Hematopoietic multipotent progenitor cell treated with erythropoietin and hydrocortisone succinate and interleukin-3 and kit ligand, for 8 days (in vitro differentiated cells): ENCODE measurements at regions not wholly inside any gene's neighbourhood (a gene's known extent, or its start where the extent isn't known, plus 50 kb on each side); places are given as distances from the start of the nearest gene placed in this dataset.
"Not testable (repeated sequence)": the region's sequence is repeated elsewhere in the genome, so short reads cannot be mapped to it uniquely, and the experiment has no call there.

Source experiments
- DNase-seq: peaks from one replicate; pipeline ENCODE4 v3.0.0-alpha.2; 2015

GRCh38 chr6:14294270-14294951 is 176.8 kb downstream of the CD83 start:
- no peak for DNase-seq

GRCh38 chr6:14296698-14297097 is 179.1 kb downstream of the CD83 start:
- not testable (repeated sequence) for DNase-seq

- not testable (repeated sequence) for DNase-seq
Observed at GRCh38 chr6:14297118-14297517, 179.5 kb downstream of the CD83 start.

- not testable (repeated sequence) for DNase-seq
Observed at GRCh38 chr6:14300189-14300588, 182.6 kb downstream of the CD83 start.

- DNase-seq: not testable (repeated sequence)
Observed at GRCh38 chr6:14300721-14301120, 183.1 kb downstream of the CD83 start.

- DNase-seq: not testable (repeated sequence)
Observed at GRCh38 chr6:14301477-14301876, 183.9 kb downstream of the CD83 start.

GRCh38 chr6:14305131-14305530 is 187.6 kb downstream of the CD83 start:
- DNase-seq: no peak

- no peak for DNase-seq
Observed at GRCh38 chr6:14305624-14306023, 188.1 kb downstream of the CD83 start.

- no peak for DNase-seq
Observed at GRCh38 chr6:14306151-14306906, 188.8 kb downstream of the CD83 start.

- no peak for DNase-seq
Observed at GRCh38 chr6:14309516-14309915, 191.9 kb downstream of the CD83 start.

GRCh38 chr6:14309951-14310445 is 192.4 kb downstream of the CD83 start:
- no peak for DNase-seq

- no peak for DNase-seq
Observed at GRCh38 chr6:14310960-14311359, 193.4 kb downstream of the CD83 start.

GRCh38 chr6:14312587-14312986 is 195.0 kb downstream of the CD83 start:
- no peak for DNase-seq

GRCh38 chr6:14313248-14313647 is 195.7 kb downstream of the CD83 start:
- no peak for DNase-seq

GRCh38 chr6:14315353-14315752 is 197.8 kb downstream of the CD83 start:
- DNase-seq: no peak

- no peak for DNase-seq
Observed at GRCh38 chr6:14316651-14317386, 199.2 kb downstream of the CD83 start.

- DNase-seq: no peak
Observed at GRCh38 chr6:14317387-14317970, 199.9 kb downstream of the CD83 start.

GRCh38 chr6:14320332-14320731 is 202.8 kb downstream of the CD83 start:
- no peak for DNase-seq

GRCh38 chr6:14321992-14322772 is 204.6 kb downstream of the CD83 start:
- no peak for DNase-seq

- DNase-seq: no peak
Observed at GRCh38 chr6:14322841-14323240, 205.3 kb downstream of the CD83 start.

- DNase-seq: no peak
Observed at GRCh38 chr6:14326774-14327173, 209.2 kb downstream of the CD83 start.

- DNase-seq: no peak
Observed at GRCh38 chr6:14328163-14328562, 210.6 kb downstream of the CD83 start.
